Liver (tissue), 8 donors: ENCODE measurements at regions not wholly inside any gene's neighbourhood (a gene's known extent, or its start where the extent isn't known, plus 50 kb on each side); places are given as distances from the start of the nearest gene placed in this dataset.

Experiments
- DNase-seq: peaks from one replicate; pipeline ENCODE4 v3.0.0-alpha.2; 2017; ENCODE audit warnings: low spot score
- H3K27ac ChIP-seq, 2 donors: one replicate each; pipeline ENCODE4 v1.7.0; 2013; ENCODE audit warnings: inconsistent platforms in 2 of 2, low read length in 2 of 2, control low read depth in 1 of 2, low read depth in 1 of 2, mild to moderate bottlenecking in 1 of 2
- H3K27me3 ChIP-seq, 4 donors: one replicate each; pipeline versions ENCODE4 v1.6.1 to v1.7.0; 2013; ENCODE audit warnings: low read length in 3 of 4, inconsistent platforms in 1 of 4, mild to moderate bottlenecking in 1 of 4, moderate library complexity in 1 of 4; ENCODE audit not compliant: control insufficient read depth in 4 of 4, insufficient read depth in 4 of 4
- H3K36me3 ChIP-seq, 4 donors: one replicate each; pipeline versions ENCODE4 v1.6.1 to v1.7.0; 2013; ENCODE audit warnings: low read length in 3 of 4, mild to moderate bottlenecking in 3 of 4, low read depth in 1 of 4, moderate library complexity in 1 of 4; ENCODE audit not compliant: control insufficient read depth in 4 of 4, insufficient read depth in 3 of 4
- H3K4me1 ChIP-seq, 4 donors: one replicate each; pipeline versions ENCODE4 v1.6.1 to v1.7.0; 2013; ENCODE audit warnings: low read length in 3 of 4, mild to moderate bottlenecking in 3 of 4, moderate library complexity in 1 of 4; ENCODE audit not compliant: control insufficient read depth in 4 of 4, insufficient read depth in 4 of 4
- H3K4me3 ChIP-seq, 3 donors: one replicate each; pipeline versions ENCODE4 v1.6.1 to v1.7.0; 2013; ENCODE audit warnings: low read length in 3 of 3, control low read depth in 1 of 3, low read depth in 1 of 3, mild to moderate bottlenecking in 1 of 3
- H3K9ac ChIP-seq, 2 donors: one replicate each; pipeline ENCODE4 v1.7.0; 2013; ENCODE audit warnings: low read length in 2 of 2, mild to moderate bottlenecking in 2 of 2, moderate library complexity in 2 of 2, control low read depth in 1 of 2, low read depth in 1 of 2
- H3K9me3 ChIP-seq, 4 donors: one replicate each; pipeline versions ENCODE4 v1.6.1 to v1.7.0; 2013; ENCODE audit warnings: low read length in 3 of 4; ENCODE audit not compliant: control insufficient read depth in 4 of 4
- EGR1 ChIP-seq, 2 donors: IDR thresholded peaks; 2 replicates each; pipeline ENCODE4 v1.6.1; 2016 to 2018; ENCODE audit warnings: antibody characterized with exemption in 2 of 2, low read depth in 2 of 2
- FOXA1 ChIP-seq: IDR thresholded peaks from 2 replicates; pipeline ENCODE4 v1.6.1; 2016; ENCODE audit warnings: antibody characterized with exemption
- FOXA2 ChIP-seq: IDR thresholded peaks from 2 replicates; pipeline ENCODE4 v1.6.1; 2016; ENCODE audit warnings: antibody characterized with exemption
- GABPA ChIP-seq, 2 donors: IDR thresholded peaks in 1 of 2; conservative IDR thresholded peaks in 1 of 2; 2 replicates each; pipeline ENCODE4 v1.6.1; 2016; ENCODE audit warnings: antibody characterized with exemption in 2 of 2, mild to moderate bottlenecking in 1 of 2, moderate library complexity in 1 of 2
- HNF4A ChIP-seq, 2 donors: conservative IDR thresholded peaks; 2 replicates each; pipeline ENCODE4 v1.6.1; 2016; ENCODE audit warnings: antibody characterized with exemption in 2 of 2, mild to moderate bottlenecking in 2 of 2
- HNF4G ChIP-seq: IDR thresholded peaks from 2 replicates; pipeline ENCODE4 v1.6.1; 2016; ENCODE audit warnings: antibody characterized with exemption
- JUND ChIP-seq, 2 donors: IDR thresholded peaks; 2 replicates each; pipeline ENCODE4 v1.6.1; 2016; ENCODE audit warnings: antibody characterized with exemption in 2 of 2
- MAX ChIP-seq: IDR thresholded peaks from 2 replicates; pipeline ENCODE4 v1.6.1; 2016; ENCODE audit warnings: antibody characterized with exemption
- NR2F2 ChIP-seq: IDR thresholded peaks from 2 replicates; pipeline ENCODE4 v1.6.1; 2016; ENCODE audit warnings: antibody characterized with exemption
- RAD21 ChIP-seq, 2 donors: IDR thresholded peaks; 2 replicates each; pipeline ENCODE4 v1.6.1; 2016; ENCODE audit warnings: antibody characterized with exemption in 2 of 2, mild to moderate bottlenecking in 2 of 2
- RXRA ChIP-seq, 2 donors: IDR thresholded peaks; 2 replicates each; pipeline ENCODE4 v1.6.1; 2017 to 2018; ENCODE audit warnings: antibody characterized with exemption in 2 of 2, mild to moderate bottlenecking in 1 of 2
- SP1 ChIP-seq: IDR thresholded peaks from 2 replicates; pipeline ENCODE4 v1.6.1; 2018; ENCODE audit warnings: antibody characterized with exemption, mild to moderate bottlenecking
- TAF1 ChIP-seq: conservative IDR thresholded peaks from 2 replicates; pipeline ENCODE4 v1.6.1; 2016; ENCODE audit warnings: antibody characterized with exemption, mild to moderate bottlenecking
- YY1 ChIP-seq: IDR thresholded peaks from 2 replicates; pipeline ENCODE4 v1.6.1; 2016; ENCODE audit warnings: antibody characterized with exemption, mild to moderate bottlenecking
- WGBS: extraction: QIAGEN DNeasy Blood & Tissue Kit; methylation state at CpG from one replicate; pipeline ENCODE4 v1.1.7; 2013; 5-methylcytosine and 5-hydroxymethylcytosine counted together
- TF ChIP-seq, protein P1 (sequence below): IDR thresholded peaks from 2 replicates; pipeline ENCODE4 v1.6.1; 2016; ENCODE audit warnings: antibody characterized with exemption, mild to moderate bottlenecking
- TF ChIP-seq, protein P2 (sequence below): IDR thresholded peaks from 2 replicates; pipeline ENCODE4 v1.6.1; 2016; ENCODE audit warnings: antibody characterized with exemption
- TF ChIP-seq, protein P3 (sequence below): fragments of 150-350 bp; IDR thresholded peaks from 2 replicates; pipeline ENCODE4 v1.5.1; 2017; ENCODE audit warnings: improper control_type of control experiment, low read depth, low read length; ENCODE audit not compliant: missing input control
- TF ChIP-seq, protein P4 (sequence below): IDR thresholded peaks from 2 replicates; pipeline ENCODE4 v1.6.1; 2016; ENCODE audit warnings: antibody characterized with exemption
- donor health status: healthy.
- donor health status: healthy.
- donor health status: healthy.
- donor health status: healthy.
- donor health status: healthy.

GRCh38 chr13:102951808-102952207 is 106.0 kb downstream of the ERCC5 start:
- Histone ChIP-seq H3K4me1 (no peaks in the 10 kb centered on the region), H3K9ac (no peak overlapping the region), H3K36me3 (no peaks in the 10 kb centered on the region), H3K27me3 (peaks cover 0 to 6% (median 0%) of the 10 kb centered on the region in 4 donors), H3K4me3 (no peak overlapping the region), H3K27ac (no peak overlapping the region), H3K9me3 (no peaks in the 10 kb centered on the region)
- no peak for DNase-seq
- TF ChIP-seq FOXA1 (no peak), JUND (IDR thresholded peaks at IDR 0.05) (no peak), HNF4A (conservative IDR thresholded peaks at IDR 0.05) (no peak), NR2F2 (no peak), EGR1 (IDR thresholded peaks at IDR 0.05; ENCODE audit: low read depth in 2 of 2) (no peak), RXRA (IDR thresholded peaks at IDR 0.05) (no peak), MAX (no peak), TAF1 (no peak), HNF4G (no peak), SP1 (no peak), RAD21 (IDR thresholded peaks at IDR 0.05) (no peak), YY1 (no peak), GABPA (IDR thresholded peaks at IDR 0.05 in 1 of 2, conservative IDR thresholded peaks at IDR 0.05 in 1 of 2) (no peak), FOXA2 (no peak)
- TF ChIP-seq, protein P1, sequence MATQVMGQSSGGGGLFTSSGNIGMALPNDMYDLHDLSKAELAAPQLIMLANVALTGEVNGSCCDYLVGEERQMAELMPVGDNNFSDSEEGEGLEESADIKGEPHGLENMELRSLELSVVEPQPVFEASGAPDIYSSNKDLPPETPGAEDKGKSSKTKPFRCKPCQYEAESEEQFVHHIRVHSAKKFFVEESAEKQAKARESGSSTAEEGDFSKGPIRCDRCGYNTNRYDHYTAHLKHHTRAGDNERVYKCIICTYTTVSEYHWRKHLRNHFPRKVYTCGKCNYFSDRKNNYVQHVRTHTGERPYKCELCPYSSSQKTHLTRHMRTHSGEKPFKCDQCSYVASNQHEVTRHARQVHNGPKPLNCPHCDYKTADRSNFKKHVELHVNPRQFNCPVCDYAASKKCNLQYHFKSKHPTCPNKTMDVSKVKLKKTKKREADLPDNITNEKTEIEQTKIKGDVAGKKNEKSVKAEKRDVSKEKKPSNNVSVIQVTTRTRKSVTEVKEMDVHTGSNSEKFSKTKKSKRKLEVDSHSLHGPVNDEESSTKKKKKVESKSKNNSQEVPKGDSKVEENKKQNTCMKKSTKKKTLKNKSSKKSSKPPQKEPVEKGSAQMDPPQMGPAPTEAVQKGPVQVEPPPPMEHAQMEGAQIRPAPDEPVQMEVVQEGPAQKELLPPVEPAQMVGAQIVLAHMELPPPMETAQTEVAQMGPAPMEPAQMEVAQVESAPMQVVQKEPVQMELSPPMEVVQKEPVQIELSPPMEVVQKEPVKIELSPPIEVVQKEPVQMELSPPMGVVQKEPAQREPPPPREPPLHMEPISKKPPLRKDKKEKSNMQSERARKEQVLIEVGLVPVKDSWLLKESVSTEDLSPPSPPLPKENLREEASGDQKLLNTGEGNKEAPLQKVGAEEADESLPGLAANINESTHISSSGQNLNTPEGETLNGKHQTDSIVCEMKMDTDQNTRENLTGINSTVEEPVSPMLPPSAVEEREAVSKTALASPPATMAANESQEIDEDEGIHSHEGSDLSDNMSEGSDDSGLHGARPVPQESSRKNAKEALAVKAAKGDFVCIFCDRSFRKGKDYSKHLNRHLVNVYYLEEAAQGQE: no peak
- TF ChIP-seq, protein P2, sequence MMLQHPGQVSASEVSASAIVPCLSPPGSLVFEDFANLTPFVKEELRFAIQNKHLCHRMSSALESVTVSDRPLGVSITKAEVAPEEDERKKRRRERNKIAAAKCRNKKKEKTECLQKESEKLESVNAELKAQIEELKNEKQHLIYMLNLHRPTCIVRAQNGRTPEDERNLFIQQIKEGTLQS: no peak
- TF ChIP-seq, protein P3, sequence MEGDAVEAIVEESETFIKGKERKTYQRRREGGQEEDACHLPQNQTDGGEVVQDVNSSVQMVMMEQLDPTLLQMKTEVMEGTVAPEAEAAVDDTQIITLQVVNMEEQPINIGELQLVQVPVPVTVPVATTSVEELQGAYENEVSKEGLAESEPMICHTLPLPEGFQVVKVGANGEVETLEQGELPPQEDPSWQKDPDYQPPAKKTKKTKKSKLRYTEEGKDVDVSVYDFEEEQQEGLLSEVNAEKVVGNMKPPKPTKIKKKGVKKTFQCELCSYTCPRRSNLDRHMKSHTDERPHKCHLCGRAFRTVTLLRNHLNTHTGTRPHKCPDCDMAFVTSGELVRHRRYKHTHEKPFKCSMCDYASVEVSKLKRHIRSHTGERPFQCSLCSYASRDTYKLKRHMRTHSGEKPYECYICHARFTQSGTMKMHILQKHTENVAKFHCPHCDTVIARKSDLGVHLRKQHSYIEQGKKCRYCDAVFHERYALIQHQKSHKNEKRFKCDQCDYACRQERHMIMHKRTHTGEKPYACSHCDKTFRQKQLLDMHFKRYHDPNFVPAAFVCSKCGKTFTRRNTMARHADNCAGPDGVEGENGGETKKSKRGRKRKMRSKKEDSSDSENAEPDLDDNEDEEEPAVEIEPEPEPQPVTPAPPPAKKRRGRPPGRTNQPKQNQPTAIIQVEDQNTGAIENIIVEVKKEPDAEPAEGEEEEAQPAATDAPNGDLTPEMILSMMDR: no peak
- TF ChIP-seq, protein P4, sequence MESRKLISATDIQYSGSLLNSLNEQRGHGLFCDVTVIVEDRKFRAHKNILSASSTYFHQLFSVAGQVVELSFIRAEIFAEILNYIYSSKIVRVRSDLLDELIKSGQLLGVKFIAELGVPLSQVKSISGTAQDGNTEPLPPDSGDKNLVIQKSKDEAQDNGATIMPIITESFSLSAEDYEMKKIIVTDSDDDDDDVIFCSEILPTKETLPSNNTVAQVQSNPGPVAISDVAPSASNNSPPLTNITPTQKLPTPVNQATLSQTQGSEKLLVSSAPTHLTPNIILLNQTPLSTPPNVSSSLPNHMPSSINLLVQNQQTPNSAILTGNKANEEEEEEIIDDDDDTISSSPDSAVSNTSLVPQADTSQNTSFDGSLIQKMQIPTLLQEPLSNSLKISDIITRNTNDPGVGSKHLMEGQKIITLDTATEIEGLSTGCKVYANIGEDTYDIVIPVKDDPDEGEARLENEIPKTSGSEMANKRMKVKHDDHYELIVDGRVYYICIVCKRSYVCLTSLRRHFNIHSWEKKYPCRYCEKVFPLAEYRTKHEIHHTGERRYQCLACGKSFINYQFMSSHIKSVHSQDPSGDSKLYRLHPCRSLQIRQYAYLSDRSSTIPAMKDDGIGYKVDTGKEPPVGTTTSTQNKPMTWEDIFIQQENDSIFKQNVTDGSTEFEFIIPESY: no peak
- 89% methylated on average over 9 of the region's 9 CpGs for WGBS
